ENCODE measurements at regions not wholly inside any gene's neighbourhood (a gene's known extent, or its start where the extent isn't known, plus 50 kb on each side); places are given as distances from the start of the nearest gene placed in this dataset.

DNA sequence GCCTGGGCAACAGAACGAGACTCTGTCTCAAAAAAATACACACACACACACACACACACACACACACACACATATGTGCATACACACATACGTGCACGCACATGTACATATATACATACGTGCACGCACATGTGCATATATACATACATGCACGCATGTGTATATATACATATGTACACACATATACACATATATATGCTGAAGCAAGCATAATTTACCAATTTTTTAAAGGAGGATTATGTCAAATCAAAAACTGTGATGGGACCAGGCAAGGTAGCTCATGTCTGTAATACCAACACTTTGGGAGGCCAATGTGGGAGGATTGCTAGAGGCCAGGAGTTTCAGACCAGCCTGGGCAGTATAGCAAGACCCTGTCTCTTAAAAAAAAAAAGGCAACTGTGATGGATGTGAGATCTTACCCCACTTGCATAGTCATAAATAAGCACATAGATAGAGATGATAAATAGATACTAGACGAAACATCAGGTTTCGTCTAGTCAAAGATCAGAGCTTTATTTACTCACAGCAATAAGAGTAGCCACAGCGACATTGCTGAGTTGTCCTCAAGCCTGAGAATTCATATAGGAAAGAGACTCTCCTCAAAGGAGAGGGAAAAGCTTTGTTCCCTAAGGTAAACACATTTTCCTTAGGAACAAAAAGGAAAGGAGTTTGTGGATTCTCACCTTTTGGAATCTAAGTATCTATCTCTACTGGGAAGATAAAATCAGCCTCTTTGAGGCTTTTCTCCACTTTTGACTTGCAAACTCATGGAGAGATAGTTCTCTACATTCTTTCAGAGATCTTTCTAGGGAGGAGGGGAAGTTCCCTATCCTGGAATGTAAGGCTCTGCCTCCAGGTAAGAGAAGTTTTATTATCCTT lies 74.7 kb upstream of the AMN1 start:
- TF ChIP-seq CTCF (conservative IDR thresholded peaks at IDR 0.05; ENCODE audit: low read depth, low read length): no peak
- no peak for TF ChIP-seq EZH2phosphoT487 (IDR thresholded peaks at IDR 0.05; ENCODE audit: borderline replicate concordance, low read length)

Data from PC-3 (cell line).